ENCODE measurements at regions not wholly inside any gene's neighbourhood (a gene's known extent, or its start where the extent isn't known, plus 50 kb on each side); places are given as distances from the start of the nearest gene placed in this dataset.

DNA sequence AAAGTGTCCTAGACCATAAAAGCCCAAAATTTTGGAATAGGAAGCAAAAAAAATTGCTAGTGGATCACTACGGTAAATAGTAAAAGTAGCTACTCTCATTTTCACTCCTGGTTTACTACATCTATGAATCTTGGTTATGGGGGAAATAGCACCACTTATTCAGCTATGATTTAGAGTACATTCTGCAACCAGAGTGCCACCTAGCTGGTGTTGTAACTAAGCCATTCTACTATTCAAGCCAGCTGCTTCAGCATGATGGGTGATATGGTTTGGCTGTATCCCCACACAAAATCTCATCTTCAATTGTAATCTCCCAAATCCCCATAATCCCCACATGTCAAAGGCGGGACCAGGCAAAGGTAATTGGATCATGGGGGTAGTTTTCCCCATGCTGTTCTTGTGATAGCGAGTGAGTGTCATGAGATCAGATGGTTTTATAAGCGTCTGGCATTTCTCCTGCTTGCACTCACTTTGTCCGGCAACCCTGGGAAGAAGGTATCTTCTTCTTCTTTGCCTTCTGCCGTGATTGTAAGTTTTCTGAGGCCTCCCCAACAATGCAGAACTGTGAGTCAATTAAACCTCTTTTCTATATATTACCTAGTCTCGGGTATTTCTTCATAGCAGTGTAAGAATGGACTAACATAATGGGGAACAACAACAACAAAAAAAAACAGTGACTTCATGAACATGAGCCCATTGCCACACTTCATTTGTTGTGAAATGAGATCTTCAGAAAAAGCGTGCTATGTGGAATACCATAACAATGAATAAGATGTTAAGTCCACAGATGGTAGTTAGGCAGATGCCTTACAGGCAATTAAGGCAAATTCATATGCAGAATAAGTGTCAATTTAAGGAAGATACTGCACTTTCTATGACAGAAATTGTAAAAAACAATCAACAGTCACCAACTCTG lies 280.1 kb downstream of the PABPC4L start:
- TF ChIP-seq, protein P1, sequence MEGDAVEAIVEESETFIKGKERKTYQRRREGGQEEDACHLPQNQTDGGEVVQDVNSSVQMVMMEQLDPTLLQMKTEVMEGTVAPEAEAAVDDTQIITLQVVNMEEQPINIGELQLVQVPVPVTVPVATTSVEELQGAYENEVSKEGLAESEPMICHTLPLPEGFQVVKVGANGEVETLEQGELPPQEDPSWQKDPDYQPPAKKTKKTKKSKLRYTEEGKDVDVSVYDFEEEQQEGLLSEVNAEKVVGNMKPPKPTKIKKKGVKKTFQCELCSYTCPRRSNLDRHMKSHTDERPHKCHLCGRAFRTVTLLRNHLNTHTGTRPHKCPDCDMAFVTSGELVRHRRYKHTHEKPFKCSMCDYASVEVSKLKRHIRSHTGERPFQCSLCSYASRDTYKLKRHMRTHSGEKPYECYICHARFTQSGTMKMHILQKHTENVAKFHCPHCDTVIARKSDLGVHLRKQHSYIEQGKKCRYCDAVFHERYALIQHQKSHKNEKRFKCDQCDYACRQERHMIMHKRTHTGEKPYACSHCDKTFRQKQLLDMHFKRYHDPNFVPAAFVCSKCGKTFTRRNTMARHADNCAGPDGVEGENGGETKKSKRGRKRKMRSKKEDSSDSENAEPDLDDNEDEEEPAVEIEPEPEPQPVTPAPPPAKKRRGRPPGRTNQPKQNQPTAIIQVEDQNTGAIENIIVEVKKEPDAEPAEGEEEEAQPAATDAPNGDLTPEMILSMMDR (IDR thresholded peaks at IDR 0.05; ENCODE audit: low read depth, low read length, missing input control): no peak
- no peak for TF ChIP-seq RXRA (IDR thresholded peaks at IDR 0.05)
